NB4 (cell line): ENCODE measurements at regions not wholly inside any gene's neighbourhood (a gene's known extent, or its start where the extent isn't known, plus 50 kb on each side); places are given as distances from the start of the nearest gene placed in this dataset.

Experiments
- DNase-seq: peaks from one replicate; pipeline ENCODE4 v3.0.0; 2010; ENCODE audit warnings: low read depth
- H3K4me3 ChIP-seq: one replicate; pipeline ENCODE4 v1.5.1; 2011; ENCODE audit warnings: mild to moderate bottlenecking, low read depth, low read length, moderate library complexity
- MYC ChIP-seq: IDR thresholded peaks from 2 replicates; pipeline ENCODE4 v1.6.1; 2011; ENCODE audit warnings: low read depth, low read length
- POLR2A ChIP-seq: IDR thresholded peaks from 2 replicates; pipeline ENCODE4 v1.6.1; 2011; ENCODE audit warnings: mild to moderate bottlenecking; ENCODE audit not compliant: insufficient read length; ENCODE audit errors: extremely low read depth
- TF ChIP-seq, protein P1 (sequence below): IDR thresholded peaks from 2 replicates; pipeline ENCODE4 v1.6.1; 2011; ENCODE audit warnings: low read depth, low read length
- TF ChIP-seq, protein P2 (sequence below): IDR thresholded peaks from one replicate; pipeline ENCODE4 v1.5.1; 2012; ENCODE audit warnings: low read depth, low read length

DNA sequence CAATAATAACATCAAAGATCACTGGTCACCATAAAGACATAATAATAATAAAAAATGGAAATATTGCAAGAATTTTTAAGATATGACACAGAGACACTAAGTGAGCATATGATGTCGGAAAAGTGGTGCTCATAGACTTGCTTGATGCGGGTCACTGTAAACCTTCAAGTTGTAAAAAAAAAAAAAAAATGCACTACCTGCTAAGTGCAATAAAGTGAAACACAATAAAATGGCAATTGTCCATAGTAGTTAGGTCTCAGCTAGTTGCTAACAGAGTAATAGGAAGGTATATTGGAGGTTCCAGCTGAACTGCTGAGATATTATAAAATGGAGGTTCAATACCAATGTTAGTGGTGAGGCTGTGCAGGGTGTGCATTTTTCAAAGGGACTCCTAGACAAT, 146.6 kb upstream of the MRPS22 start:
- H3K4me3 ChIP-seq: no peak overlapping the region
- TF ChIP-seq, protein P1, sequence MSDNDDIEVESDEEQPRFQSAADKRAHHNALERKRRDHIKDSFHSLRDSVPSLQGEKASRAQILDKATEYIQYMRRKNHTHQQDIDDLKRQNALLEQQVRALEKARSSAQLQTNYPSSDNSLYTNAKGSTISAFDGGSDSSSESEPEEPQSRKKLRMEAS: no peak
- TF ChIP-seq MYC: no peak
- TF ChIP-seq, protein P2, sequence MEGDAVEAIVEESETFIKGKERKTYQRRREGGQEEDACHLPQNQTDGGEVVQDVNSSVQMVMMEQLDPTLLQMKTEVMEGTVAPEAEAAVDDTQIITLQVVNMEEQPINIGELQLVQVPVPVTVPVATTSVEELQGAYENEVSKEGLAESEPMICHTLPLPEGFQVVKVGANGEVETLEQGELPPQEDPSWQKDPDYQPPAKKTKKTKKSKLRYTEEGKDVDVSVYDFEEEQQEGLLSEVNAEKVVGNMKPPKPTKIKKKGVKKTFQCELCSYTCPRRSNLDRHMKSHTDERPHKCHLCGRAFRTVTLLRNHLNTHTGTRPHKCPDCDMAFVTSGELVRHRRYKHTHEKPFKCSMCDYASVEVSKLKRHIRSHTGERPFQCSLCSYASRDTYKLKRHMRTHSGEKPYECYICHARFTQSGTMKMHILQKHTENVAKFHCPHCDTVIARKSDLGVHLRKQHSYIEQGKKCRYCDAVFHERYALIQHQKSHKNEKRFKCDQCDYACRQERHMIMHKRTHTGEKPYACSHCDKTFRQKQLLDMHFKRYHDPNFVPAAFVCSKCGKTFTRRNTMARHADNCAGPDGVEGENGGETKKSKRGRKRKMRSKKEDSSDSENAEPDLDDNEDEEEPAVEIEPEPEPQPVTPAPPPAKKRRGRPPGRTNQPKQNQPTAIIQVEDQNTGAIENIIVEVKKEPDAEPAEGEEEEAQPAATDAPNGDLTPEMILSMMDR: no peak
- no peak for TF ChIP-seq POLR2A
- no peak for DNase-seq

DNA sequence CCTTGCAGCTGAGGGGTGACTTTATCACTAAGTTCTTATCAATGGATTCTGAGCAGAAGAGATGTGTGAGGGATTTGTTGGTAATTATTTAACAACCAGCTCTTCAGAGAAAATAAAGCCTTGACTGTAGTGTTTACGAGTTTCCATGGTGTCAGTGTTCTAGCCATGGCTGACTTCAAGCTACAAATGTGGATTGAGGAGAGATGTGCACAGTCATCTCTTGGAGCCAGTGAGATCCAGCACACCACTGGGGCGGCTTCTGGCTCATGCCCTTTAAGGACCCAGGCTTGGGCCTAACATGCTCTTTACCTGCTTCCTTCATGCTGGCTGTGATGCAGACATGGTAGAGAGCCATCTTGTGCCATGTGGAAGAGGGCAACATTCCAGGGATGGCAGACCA, 145.6 kb upstream of the MRPS22 start:
- no peak overlapping the region for H3K4me3 ChIP-seq
- DNase-seq: peak; percentile 7
- TF ChIP-seq POLR2A (no peak), MYC (no peak)
- TF ChIP-seq, protein P1: no peak
- TF ChIP-seq, protein P2: no peak

DNA sequence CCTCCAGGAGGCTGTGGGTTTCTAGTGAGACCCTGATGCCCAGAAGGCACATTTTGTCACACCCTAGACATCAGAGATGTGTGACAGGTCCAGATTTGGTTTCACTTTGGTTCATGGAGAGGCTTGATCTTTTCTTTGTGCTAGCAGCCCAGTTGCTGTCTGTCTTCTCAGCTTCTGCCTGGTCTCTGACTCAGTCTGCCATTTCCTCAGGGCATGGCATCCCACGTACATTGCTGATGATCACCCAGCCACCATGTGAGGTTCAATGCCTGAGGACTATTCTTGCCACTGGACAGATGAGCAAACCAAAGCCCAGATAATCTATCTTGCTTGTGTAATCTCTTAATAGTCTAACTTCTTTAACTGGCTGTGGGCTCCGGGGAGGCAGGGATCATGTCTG, 144.9 kb upstream of the MRPS22 start:
- peak; percentile 47 for DNase-seq
- no peak overlapping the region for H3K4me3 ChIP-seq
- no peak for TF ChIP-seq MYC
- TF ChIP-seq, protein P1: 0 out of 2 replicates have a peak, but pooled peaks have one; percentile 18

DNA sequence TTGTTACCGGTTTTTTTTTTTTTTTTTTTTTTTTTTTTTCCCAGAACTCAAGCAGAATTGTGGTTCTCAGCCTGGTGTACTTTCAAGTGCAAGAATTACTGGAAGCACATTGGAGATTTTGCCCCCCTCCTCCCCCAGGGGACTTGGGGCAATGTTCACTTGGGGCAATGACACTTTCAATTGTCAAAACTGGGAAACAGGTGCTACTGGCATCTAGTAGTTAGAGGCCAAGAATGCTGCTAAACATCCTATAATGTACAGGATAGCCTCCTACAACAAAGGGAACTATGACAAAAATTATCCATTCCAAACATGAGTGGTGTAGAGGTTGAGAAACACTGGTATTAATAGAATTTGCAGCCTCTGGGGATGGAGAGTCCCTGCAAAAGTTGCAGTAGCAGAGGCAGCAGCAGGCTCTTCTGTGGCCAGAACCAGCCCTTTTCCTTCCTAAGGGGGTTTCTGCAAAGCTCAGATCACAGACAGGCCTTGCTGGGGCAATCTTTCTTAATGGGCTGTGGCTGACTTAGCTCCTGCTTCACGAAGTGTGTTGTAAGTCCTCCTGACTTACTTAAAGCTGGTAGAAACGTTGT, 144.3 kb upstream of the MRPS22 start:
- TF ChIP-seq MYC (peak; percentile 58), POLR2A (no peak)
- TF ChIP-seq, protein P2: no peak
- TF ChIP-seq, protein P1: peak; percentile 48; the same call in 1 of the 2 replicates
- peak; percentile 89 for DNase-seq
- no peak overlapping the region for H3K4me3 ChIP-seq

DNA sequence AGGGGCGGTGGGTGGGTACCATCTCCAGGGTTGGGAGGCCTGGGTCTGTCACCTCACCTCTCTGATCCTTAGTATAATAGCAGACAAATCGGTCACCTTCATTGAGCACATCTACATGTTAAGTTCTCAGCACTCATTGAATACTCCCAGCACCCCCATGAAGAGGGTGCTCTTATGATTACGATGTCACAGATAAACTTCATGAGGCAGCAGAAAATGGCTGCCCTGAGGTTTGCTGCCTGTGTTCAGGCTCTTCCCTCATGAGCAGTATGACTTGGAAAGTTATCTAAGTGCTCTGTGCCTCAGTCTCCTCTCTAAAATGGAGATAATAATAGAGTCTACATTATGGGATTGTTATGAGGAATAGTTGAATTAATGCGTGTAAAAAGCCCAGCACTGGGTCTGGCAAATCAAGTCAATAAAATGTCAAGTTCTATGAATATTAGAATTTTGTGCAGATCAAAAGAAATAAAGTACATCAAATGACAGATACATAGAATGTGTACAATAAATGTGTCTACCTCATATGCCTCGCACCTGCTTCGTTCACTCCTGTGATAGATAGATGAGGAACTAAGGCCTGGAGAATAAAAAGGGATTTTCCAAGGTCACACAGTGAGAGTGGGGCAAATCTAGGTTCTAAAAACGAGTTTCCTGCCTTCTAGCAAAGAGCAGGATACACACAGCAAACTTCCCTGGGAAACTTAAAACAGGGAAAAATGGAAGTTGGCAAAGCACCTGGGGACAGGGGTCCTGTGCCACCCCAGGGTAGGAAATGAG, 142.2 kb upstream of the MRPS22 start:
- DNase-seq: no peak
- no peak overlapping the region for H3K4me3 ChIP-seq
- TF ChIP-seq MYC (no peak), POLR2A (no peak)
- TF ChIP-seq, protein P2: no peak
- TF ChIP-seq, protein P1: no peak

DNA sequence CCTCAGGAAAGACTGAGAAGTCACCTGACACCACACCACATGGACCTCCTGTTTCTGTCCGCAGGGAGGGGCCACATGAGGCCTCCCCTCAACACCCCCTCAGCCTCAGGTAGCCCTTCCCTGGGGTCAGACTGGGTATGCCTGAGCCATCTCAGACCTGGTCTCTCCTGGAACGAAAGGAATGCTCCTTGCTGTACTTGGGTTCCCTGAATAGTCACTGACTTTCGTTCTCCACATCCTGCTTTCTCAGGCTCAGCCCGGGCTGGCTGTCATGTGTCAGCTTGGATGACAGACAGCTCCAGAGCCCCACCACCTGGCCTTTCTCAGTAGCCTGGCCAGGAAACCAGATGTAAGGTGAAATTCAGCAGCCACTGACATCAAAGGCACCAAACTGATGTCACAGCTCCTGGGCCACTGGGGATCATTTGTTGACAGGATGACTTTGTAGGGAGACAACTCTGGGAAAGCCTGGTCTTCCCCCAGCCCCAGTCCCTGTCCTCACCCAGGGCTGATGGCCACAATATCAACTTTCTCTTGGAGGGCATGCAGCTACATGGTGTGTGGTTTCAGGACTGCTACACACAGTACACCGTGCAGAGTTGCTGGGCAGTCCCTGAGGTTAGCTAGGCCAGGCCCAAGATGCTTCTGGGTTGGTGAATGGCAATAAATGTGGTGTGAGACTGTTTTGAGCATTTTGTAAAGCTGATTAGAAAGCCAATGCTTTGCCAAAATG, 141.4 kb upstream of the MRPS22 start:
- no peak overlapping the region for H3K4me3 ChIP-seq
- TF ChIP-seq, protein P1: peak; percentile 85
- no peak for TF ChIP-seq POLR2A
- TF ChIP-seq, protein P2: peak; percentile 49
- TF ChIP-seq MYC: peak; percentile 44
- DNase-seq: peak; percentile 78
